ENCODE measurements at regions not wholly inside any gene's neighbourhood (a gene's known extent, or its start where the extent isn't known, plus 50 kb on each side); places are given as distances from the start of the nearest gene placed in this dataset.

DNA sequence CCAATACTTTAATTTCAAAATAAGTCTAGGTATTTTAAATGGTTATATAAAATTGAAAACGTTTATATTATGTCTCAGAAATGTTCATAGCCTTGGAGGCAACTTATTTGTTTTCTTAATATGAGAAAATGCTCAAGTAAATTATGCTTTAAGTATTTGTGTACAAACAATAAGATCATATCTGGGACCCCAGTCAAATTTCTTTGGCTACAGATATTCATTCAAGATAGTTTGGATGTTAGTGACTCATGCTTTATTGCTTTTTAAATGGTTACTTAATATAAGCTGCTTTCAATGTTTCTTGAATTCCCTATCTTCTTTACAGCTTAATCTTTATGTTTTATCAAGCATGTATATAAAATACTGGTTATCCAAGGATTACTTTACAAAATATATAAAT lies 291.3 kb downstream of the KCNC2 start:
- no peak for TF ChIP-seq CTCF (IDR thresholded peaks at IDR 0.05; ENCODE audit: insufficient read depth, low read length, poor library complexity, severe bottlenecking)
- no peak for TF ChIP-seq EZH2phosphoT487 (conservative IDR thresholded peaks at IDR 0.05; ENCODE audit: low read length)
